GM23338 (cell line): ENCODE measurements at regions not wholly inside any gene's neighbourhood (a gene's known extent, or its start where the extent isn't known, plus 50 kb on each side); places are given as distances from the start of the nearest gene placed in this dataset.

Source experiments
- EZH2 ChIP-seq: fragments of 200-600 bp; sonication (generic); IDR thresholded peaks from one replicate; pipeline ENCODE4 v1.8.0; 2017; ENCODE audit warnings: antibody characterized with exemption, mild to moderate bottlenecking, low read depth; ENCODE audit not compliant: unreplicated experiment
- EZH2phosphoT487 ChIP-seq: fragments of 200-600 bp; sonication (generic); IDR thresholded peaks from one replicate; pipeline ENCODE4 v1.8.1; 2018; ENCODE audit warnings: antibody characterized with exemption; ENCODE audit not compliant: unreplicated experiment
- JUNB ChIP-seq: IDR thresholded peaks from one replicate; pipeline ENCODE4 v1.6.1; 2016; ENCODE audit warnings: antibody characterized with exemption; ENCODE audit not compliant: unreplicated experiment
- POLR2AphosphoS5 ChIP-seq: IDR thresholded peaks from 2 replicates; pipeline ENCODE4 v1.6.1; 2016; ENCODE audit warnings: antibody characterized with exemption, low read depth
- ZNF114 ChIP-seq: fragments of 250-450 bp; sonication (Bioruptor Pico); IDR thresholded peaks from 2 replicates; pipeline ENCODE4 v1.5.0; 2020; ENCODE audit warnings: mild to moderate bottlenecking, moderate library complexity
- ZNF462 ChIP-seq: fragments of 250-450 bp; sonication (Bioruptor Pico); IDR thresholded peaks from 2 replicates; pipeline ENCODE4 v1.5.0; 2020; ENCODE audit warnings: mild to moderate bottlenecking, moderate library complexity
- TF ChIP-seq, protein P1 (sequence below), 2 experiments: fragments of 200-600 bp in 1 of 2; sonication (generic) in 1 of 2; conservative IDR thresholded peaks; 2 replicates each; pipeline versions ENCODE4 v1.5.1 to v1.6.1; 2016 to 2017; ENCODE audit warnings: antibody characterized with exemption in 2 of 2, low read depth in 2 of 2, mild to moderate bottlenecking in 2 of 2, moderate library complexity in 1 of 2
- TF ChIP-seq, protein P2 (sequence below): IDR thresholded peaks from one replicate; pipeline ENCODE4 v1.6.1; 2018; ENCODE audit warnings: antibody characterized with exemption; ENCODE audit not compliant: unreplicated experiment
- TF ChIP-seq, protein P3 (sequence below): IDR thresholded peaks from 2 replicates; pipeline ENCODE4 v1.6.1; 2016; ENCODE audit warnings: antibody characterized with exemption

DNA sequence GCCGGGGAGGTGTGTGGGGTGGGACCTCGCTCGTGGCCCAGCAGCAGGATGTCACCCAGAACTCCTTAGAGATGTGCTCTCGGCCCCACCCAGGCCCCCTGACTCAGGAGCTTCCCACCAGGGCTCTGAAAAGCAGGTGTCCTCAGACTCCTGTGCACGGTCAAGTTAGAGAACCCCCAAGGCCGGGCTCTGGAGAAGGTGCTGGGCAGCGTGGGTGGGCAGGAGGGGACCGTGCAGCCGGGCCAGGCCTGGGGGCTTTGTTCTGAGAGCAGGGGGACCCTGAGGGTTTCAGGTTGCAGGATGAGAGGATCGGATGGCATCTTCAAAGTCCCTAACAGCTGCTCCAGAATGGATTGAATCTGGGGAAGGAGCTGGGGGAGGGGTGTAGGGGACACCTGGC lies 164.4 kb upstream of the CIBAR2 start:
- TF ChIP-seq, protein P1, sequence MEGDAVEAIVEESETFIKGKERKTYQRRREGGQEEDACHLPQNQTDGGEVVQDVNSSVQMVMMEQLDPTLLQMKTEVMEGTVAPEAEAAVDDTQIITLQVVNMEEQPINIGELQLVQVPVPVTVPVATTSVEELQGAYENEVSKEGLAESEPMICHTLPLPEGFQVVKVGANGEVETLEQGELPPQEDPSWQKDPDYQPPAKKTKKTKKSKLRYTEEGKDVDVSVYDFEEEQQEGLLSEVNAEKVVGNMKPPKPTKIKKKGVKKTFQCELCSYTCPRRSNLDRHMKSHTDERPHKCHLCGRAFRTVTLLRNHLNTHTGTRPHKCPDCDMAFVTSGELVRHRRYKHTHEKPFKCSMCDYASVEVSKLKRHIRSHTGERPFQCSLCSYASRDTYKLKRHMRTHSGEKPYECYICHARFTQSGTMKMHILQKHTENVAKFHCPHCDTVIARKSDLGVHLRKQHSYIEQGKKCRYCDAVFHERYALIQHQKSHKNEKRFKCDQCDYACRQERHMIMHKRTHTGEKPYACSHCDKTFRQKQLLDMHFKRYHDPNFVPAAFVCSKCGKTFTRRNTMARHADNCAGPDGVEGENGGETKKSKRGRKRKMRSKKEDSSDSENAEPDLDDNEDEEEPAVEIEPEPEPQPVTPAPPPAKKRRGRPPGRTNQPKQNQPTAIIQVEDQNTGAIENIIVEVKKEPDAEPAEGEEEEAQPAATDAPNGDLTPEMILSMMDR (conservative IDR thresholded peaks at IDR 0.05; ENCODE audit: low read depth in 2 of 2): no peak
- TF ChIP-seq, protein P2, sequence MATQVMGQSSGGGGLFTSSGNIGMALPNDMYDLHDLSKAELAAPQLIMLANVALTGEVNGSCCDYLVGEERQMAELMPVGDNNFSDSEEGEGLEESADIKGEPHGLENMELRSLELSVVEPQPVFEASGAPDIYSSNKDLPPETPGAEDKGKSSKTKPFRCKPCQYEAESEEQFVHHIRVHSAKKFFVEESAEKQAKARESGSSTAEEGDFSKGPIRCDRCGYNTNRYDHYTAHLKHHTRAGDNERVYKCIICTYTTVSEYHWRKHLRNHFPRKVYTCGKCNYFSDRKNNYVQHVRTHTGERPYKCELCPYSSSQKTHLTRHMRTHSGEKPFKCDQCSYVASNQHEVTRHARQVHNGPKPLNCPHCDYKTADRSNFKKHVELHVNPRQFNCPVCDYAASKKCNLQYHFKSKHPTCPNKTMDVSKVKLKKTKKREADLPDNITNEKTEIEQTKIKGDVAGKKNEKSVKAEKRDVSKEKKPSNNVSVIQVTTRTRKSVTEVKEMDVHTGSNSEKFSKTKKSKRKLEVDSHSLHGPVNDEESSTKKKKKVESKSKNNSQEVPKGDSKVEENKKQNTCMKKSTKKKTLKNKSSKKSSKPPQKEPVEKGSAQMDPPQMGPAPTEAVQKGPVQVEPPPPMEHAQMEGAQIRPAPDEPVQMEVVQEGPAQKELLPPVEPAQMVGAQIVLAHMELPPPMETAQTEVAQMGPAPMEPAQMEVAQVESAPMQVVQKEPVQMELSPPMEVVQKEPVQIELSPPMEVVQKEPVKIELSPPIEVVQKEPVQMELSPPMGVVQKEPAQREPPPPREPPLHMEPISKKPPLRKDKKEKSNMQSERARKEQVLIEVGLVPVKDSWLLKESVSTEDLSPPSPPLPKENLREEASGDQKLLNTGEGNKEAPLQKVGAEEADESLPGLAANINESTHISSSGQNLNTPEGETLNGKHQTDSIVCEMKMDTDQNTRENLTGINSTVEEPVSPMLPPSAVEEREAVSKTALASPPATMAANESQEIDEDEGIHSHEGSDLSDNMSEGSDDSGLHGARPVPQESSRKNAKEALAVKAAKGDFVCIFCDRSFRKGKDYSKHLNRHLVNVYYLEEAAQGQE: no peak
- TF ChIP-seq POLR2AphosphoS5 (no peak), EZH2 (no peak), ZNF462 (CRISPR knock-in tag) (no peak), EZH2phosphoT487 (no peak), JUNB (no peak), ZNF114 (CRISPR knock-in tag) (no peak)
- TF ChIP-seq, protein P3, sequence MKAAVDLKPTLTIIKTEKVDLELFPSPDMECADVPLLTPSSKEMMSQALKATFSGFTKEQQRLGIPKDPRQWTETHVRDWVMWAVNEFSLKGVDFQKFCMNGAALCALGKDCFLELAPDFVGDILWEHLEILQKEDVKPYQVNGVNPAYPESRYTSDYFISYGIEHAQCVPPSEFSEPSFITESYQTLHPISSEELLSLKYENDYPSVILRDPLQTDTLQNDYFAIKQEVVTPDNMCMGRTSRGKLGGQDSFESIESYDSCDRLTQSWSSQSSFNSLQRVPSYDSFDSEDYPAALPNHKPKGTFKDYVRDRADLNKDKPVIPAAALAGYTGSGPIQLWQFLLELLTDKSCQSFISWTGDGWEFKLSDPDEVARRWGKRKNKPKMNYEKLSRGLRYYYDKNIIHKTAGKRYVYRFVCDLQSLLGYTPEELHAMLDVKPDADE: no peak
